H1 (cell line): ENCODE measurements at regions not wholly inside any gene's neighbourhood (a gene's known extent, or its start where the extent isn't known, plus 50 kb on each side); places are given as distances from the start of the nearest gene placed in this dataset.

Source experiments
- BRCA1 ChIP-seq: IDR thresholded peaks from 2 replicates; pipeline ENCODE4 v1.6.1; 2012; ENCODE audit warnings: low read depth, low read length, improper control_type of control experiment
- RXRA ChIP-seq: IDR thresholded peaks from 2 replicates; pipeline ENCODE4 v1.6.1; 2011; ENCODE audit warnings: low read depth, mild to moderate bottlenecking, low read length, moderate library complexity; ENCODE audit not compliant: insufficient read depth

GRCh38 chr1:69146303-69146702, 421.4 kb upstream of the LRRC7 start (continued):
- TF ChIP-seq BRCA1, result no peak
- TF ChIP-seq RXRA, result no peak
